HCT116 (cell line): ENCODE measurements at regions not wholly inside any gene's neighbourhood (a gene's known extent, or its start where the extent isn't known, plus 50 kb on each side); places are given as distances from the start of the nearest gene placed in this dataset.

Experiments used
- ATAC-seq: fragments of 200-7000 bp; cut with Tn5 transposase; 2 replicates; pipeline ENCODE4 v1.9.1; 2020; ENCODE audit warnings: mild to moderate bottlenecking, moderate library complexity
- BruUV-seq: library from RNA; stranded (reverse); fragments of 400-500 nt; replicated peaks from 2 replicates; lab custom pipeline; 2021; lab: Mats Ljungman, UMichigan
- CTCF ChIA-PET: fragments of 300-600 bp; sonication (Branson Sonifier 250); formaldehyde crosslinking; loops from one replicate; lab custom pipeline; 2021; ENCODE audit warnings: antibody characterized with exemption; lab: Charles Lee
- POLR2A ChIA-PET: fragments of 300-600, 350-600 bp; sonication (Branson Sonifier 250); formaldehyde crosslinking; loops from one replicate; lab custom pipeline; 2021; ENCODE audit warnings: antibody characterized with exemption; lab: Charles Lee
- RAD21 ChIA-PET, 2 experiments: fragments of 300-600 bp; sonication (Branson Sonifier 250); formaldehyde crosslinking; loops; one replicate each; lab custom pipeline; 2023; ENCODE audit warnings: low total read pairs in 2 of 2; ENCODE audit not compliant: uncharacterized antibody in 2 of 2, unreplicated experiment in 2 of 2, low non-redundant PET in 1 of 2; lab: Charles Lee
- DNase-seq: peaks from one replicate; pipeline ENCODE4 v3.0.0-alpha.2; 2010; ENCODE audit warnings: low read depth, low spot score
- H2AFZ ChIP-seq: fragments of 200-600 bp; shearing (Covaris generic), sonication (generic); 2 replicates; pipeline ENCODE4 v1.6.1; 2017; ENCODE audit warnings: low read depth, mixed run types, mixed read lengths, antibody characterized with exemption, low read length; ENCODE audit not compliant: poor library complexity, severe bottlenecking
- H3K27ac ChIP-seq: 2 replicates; pipeline ENCODE4 v1.5.1; 2012; ENCODE audit warnings: low read depth, low read length
- H3K27me3 ChIP-seq: fragments of 200-600 bp; sonication (generic); 2 replicates; pipeline ENCODE4 v1.6.1; 2016; ENCODE audit warnings: mixed run types, low read length, mixed read lengths; ENCODE audit not compliant: insufficient read depth
- H3K36me3 ChIP-seq, 2 experiments: fragments of 200-500 bp in 1 of 2; fragments of 200-600 bp in 1 of 2; sonication (Bioruptor generic) in 1 of 2; sonication (generic) in 1 of 2; 2 replicates each; pipeline versions ENCODE4 v1.5.1 to v1.6.1; 2014 to 2016; ENCODE audit warnings: low read length in 2 of 2, inconsistent platforms in 1 of 2, mixed read lengths in 1 of 2, mixed run types in 1 of 2; ENCODE audit not compliant: insufficient read depth in 2 of 2, control insufficient read depth in 1 of 2
- H3K4me1 ChIP-seq, 2 experiments: fragments of 200-600 bp in 1 of 2; sonication (generic) in 1 of 2; 2 replicates each; pipeline versions ENCODE4 v1.5.1 to v1.6.1; 2012 to 2017; ENCODE audit warnings: low read length in 2 of 2, inconsistent platforms in 1 of 2, mild to moderate bottlenecking in 1 of 2, mixed read lengths in 1 of 2, mixed run types in 1 of 2, moderate library complexity in 1 of 2; ENCODE audit not compliant: insufficient read depth in 2 of 2, control insufficient read depth in 1 of 2
- H3K4me2 ChIP-seq: fragments of 200-600 bp; sonication (generic); 2 replicates; pipeline ENCODE4 v1.6.1; 2017; ENCODE audit warnings: mixed run types, low read length, mixed read lengths
- H3K4me3 ChIP-seq, 2 experiments: fragments of 200-600 bp in 1 of 2; sonication (generic) in 1 of 2; replicated peaks in 1 of 2; 2 replicates each; pipeline ENCODE4 v1.5.1; 2011 to 2016; ENCODE audit warnings: low read length in 2 of 2, control low read depth in 1 of 2, low read depth in 1 of 2, mild to moderate bottlenecking in 1 of 2, mixed read lengths in 1 of 2, mixed run types in 1 of 2
- H3K79me2 ChIP-seq: fragments of 200-600 bp; sonication (generic); 2 replicates; pipeline ENCODE4 v1.6.1; 2017; ENCODE audit warnings: mild to moderate bottlenecking, mixed run types, low read length, moderate library complexity, mixed read lengths; ENCODE audit not compliant: insufficient read depth
- H3K9ac ChIP-seq: fragments of 200-600 bp; sonication (generic); 2 replicates; pipeline ENCODE4 v1.6.1; 2016; ENCODE audit warnings: low read length, mixed read lengths
- H3K9me2 ChIP-seq: fragments of 200-600 bp; sonication (generic), shearing (Covaris generic); 2 replicates; pipeline ENCODE4 v1.6.1; 2017; ENCODE audit warnings: mixed run types, mild to moderate bottlenecking, moderate library complexity; ENCODE audit not compliant: insufficient read depth
- H3K9me3 ChIP-seq, 2 experiments: fragments of 200-500 bp in 1 of 2; fragments of 200-600 bp in 1 of 2; sonication (Bioruptor generic) in 1 of 2; sonication (generic) in 1 of 2; 2 replicates each; pipeline ENCODE4 v1.6.1; 2014 to 2017; ENCODE audit warnings: low read length in 2 of 2, mixed read lengths in 2 of 2, inconsistent platforms in 1 of 2, low read depth in 1 of 2, mild to moderate bottlenecking in 1 of 2, mixed run types in 1 of 2, moderate library complexity in 1 of 2; ENCODE audit not compliant: control insufficient read depth in 1 of 2, insufficient read depth in 1 of 2
- H4K20me1 ChIP-seq: fragments of 200-600 bp; sonication (generic), shearing (Covaris generic); 2 replicates; pipeline ENCODE4 v1.6.1; 2017; ENCODE audit warnings: mixed run types, mild to moderate bottlenecking, moderate library complexity; ENCODE audit not compliant: insufficient read depth
- CBX3 ChIP-seq: IDR thresholded peaks from 2 replicates; pipeline ENCODE4 v1.6.1; 2012; ENCODE audit warnings: low read depth
- CTCF ChIP-seq, 3 experiments: fragments of 200-600 bp in 1 of 3; sonication (generic) in 1 of 3; IDR thresholded peaks in 2 of 3; conservative IDR thresholded peaks in 1 of 3; 2 replicates each; pipeline ENCODE4 v1.5.1; 2012 to 2017; ENCODE audit warnings: low read depth in 2 of 3, low read length in 2 of 3, antibody characterized with exemption in 1 of 3, borderline replicate concordance in 1 of 3, control low read depth in 1 of 3, mild to moderate bottlenecking in 1 of 3, mixed read lengths in 1 of 3, mixed run types in 1 of 3, moderate library complexity in 1 of 3; ENCODE audit not compliant: insufficient read depth in 1 of 3
- EZH2phosphoT487 ChIP-seq: fragments of 200-600 bp; IDR thresholded peaks from 2 replicates; pipeline ENCODE4 v1.6.1; 2018; ENCODE audit warnings: antibody characterized with exemption, borderline replicate concordance
- FOSL1 ChIP-seq: IDR thresholded peaks from 2 replicates; pipeline ENCODE4 v1.6.1; 2012; ENCODE audit warnings: low read depth
- JUND ChIP-seq: IDR thresholded peaks from 2 replicates; pipeline ENCODE4 v1.6.1; 2012
- POLR2AphosphoS5 ChIP-seq: IDR thresholded peaks from 2 replicates; pipeline ENCODE4 v1.6.1; 2011; ENCODE audit warnings: mild to moderate bottlenecking, low read depth, low read length, moderate library complexity
- RAD21 ChIP-seq: IDR thresholded peaks from 2 replicates; pipeline ENCODE4 v1.6.1; 2012; ENCODE audit warnings: low read depth, mild to moderate bottlenecking
- REST ChIP-seq: IDR thresholded peaks from 2 replicates; pipeline ENCODE4 v1.6.1; 2012; ENCODE audit warnings: low read depth
- SIN3A ChIP-seq: IDR thresholded peaks from 2 replicates; pipeline ENCODE4 v1.6.1; 2012; ENCODE audit warnings: low read depth
- YY1 ChIP-seq: IDR thresholded peaks from 2 replicates; pipeline ENCODE4 v1.6.1; 2011; ENCODE audit warnings: low read length, low read depth, moderate library complexity, mild to moderate bottlenecking; ENCODE audit not compliant: insufficient replicate concordance; ENCODE audit errors: extremely low read depth
- ZBTB33 ChIP-seq: IDR thresholded peaks from 2 replicates; pipeline ENCODE4 v1.6.1; 2011; ENCODE audit warnings: mild to moderate bottlenecking, low read length, moderate library complexity; ENCODE audit not compliant: insufficient replicate concordance; ENCODE audit errors: extremely low read depth
- intact Hi-C: fragments of 100-400 bp; cut with micrococcal nuclease; formaldehyde crosslinking; loops from 2 replicates; pipeline ENCODE4 v1.10.0; 2022
- TF ChIP-seq, protein P1 (sequence below): IDR thresholded peaks from 2 replicates; pipeline ENCODE4 v1.6.1; 2012

DNA sequence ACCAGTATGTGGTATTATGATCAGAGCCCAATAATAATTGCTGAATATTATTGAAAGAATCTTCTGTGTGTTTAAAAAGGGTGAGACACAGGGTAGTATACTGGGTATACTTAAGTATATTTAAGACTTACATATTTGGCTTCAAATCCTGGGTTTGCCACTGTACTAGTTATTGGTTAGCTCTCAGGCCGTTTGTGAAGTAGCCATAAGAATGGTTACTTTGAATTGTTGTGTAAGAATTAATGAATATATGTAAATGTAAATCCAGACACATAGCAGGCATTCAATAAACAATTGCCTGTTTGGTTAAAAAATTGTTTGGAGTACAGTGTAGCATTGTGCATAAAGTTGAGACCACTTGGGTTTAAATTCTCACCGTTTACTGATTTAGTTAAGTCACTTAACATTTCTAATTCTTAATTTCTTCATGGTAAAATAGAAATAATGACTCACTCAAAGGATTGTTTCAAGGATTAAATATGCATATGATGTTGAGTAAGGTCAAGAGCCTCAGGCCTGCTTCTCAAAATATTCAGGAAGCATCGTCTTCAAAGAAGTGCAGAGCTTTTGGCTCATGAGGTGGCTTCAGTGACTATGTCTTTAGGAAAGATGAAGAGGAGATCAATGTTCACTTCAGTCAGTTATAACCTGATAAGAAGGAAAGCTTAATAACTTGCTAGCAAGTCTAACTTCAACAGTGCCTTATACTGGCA is 207.9 kb upstream of the NT5C1B start:
- Histone ChIP-seq H3K27ac (no peak overlapping the region), H3K36me3 (no peaks in the 10 kb centered on the region), H3K4me2 (no peak overlapping the region), H3K4me1 (no peaks in the 10 kb centered on the region), H3K4me3 (no peak overlapping the region), H2AFZ (no peak overlapping the region), H3K9me3 (no peaks in the 10 kb centered on the region), H4K20me1 (no peaks in the 10 kb centered on the region), H3K9ac (no peak overlapping the region), H3K27me3 (peaks cover 8% of the 10 kb centered on the region; the same call in 1 of the 2 replicates), H3K79me2 (no peaks in the 10 kb centered on the region), H3K9me2 (no peaks in the 10 kb centered on the region)
- RAD21 ChIA-PET, result no interaction called here
- CTCF ChIA-PET, result no interaction called here
- intact Hi-C loops, result no loop called here
- TF ChIP-seq SIN3A, result no peak
- TF ChIP-seq EZH2phosphoT487, result no peak
- no peak for TF ChIP-seq CBX3
- TF ChIP-seq REST, result no peak
- TF ChIP-seq, protein P1, sequence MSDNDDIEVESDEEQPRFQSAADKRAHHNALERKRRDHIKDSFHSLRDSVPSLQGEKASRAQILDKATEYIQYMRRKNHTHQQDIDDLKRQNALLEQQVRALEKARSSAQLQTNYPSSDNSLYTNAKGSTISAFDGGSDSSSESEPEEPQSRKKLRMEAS, result no peak
- TF ChIP-seq JUND, result no peak
- no peak for TF ChIP-seq CTCF (IDR thresholded peaks at IDR 0.05 in 2 of 3, conservative IDR thresholded peaks at IDR 0.05 in 1 of 3; ENCODE audit: borderline replicate concordance in 1 of 3, insufficient read depth in 1 of 3, low read depth in 2 of 3, low read length in 2 of 3)
- TF ChIP-seq FOSL1, result no peak
- TF ChIP-seq ZBTB33, result no peak
- TF ChIP-seq RAD21, result no peak
- TF ChIP-seq YY1, result no peak
- TF ChIP-seq POLR2AphosphoS5, result no peak
- no TSS peak for BruUV-seq
- DNase-seq, result no peak
- POLR2A ChIA-PET, result no interaction called here
- ATAC-seq, result no peak
